K562 (cell line): ENCODE measurements at regions not wholly inside any gene's neighbourhood (a gene's known extent, or its start where the extent isn't known, plus 50 kb on each side); places are given as distances from the start of the nearest gene placed in this dataset.

Source experiments
- ATAC-seq: fragments of 200-7000 bp; cut with Tn5 transposase; 3 replicates; pipeline ENCODE4 v1.9.1; 2020; ENCODE audit warnings: moderate library complexity
- BruUV-seq: library from RNA; stranded (reverse); fragments of 400-500 nt; replicated peaks from 2 replicates; lab custom pipeline; 2021; lab: Mats Ljungman, UMichigan
- CTCF ChIA-PET: fragments of 300-600 bp; formaldehyde crosslinking; extraction: SDS; loops from one replicate; lab custom pipeline; 2021; ENCODE audit warnings: low intra/inter-chr PET ratio; lab: Yijun Ruan, JAX
- POLR2A ChIA-PET: fragments of 300-600, 350-650 bp; sonication (Branson Sonifier 250); formaldehyde crosslinking; extraction: SDS; loops from one replicate; lab custom pipeline; 2021; ENCODE audit warnings: antibody characterized with exemption, inconsistent platforms; lab: Yijun Ruan, JAX
- DNase-seq, 4 experiments: peaks; one replicate each; pipeline versions ENCODE4 v3.0.0 to v3.0.0-alpha.2; 2011 to 2018; ENCODE audit warnings: low spot score in 3 of 4, mixed read lengths in 3 of 4; ENCODE audit errors: extremely low read depth in 1 of 4
- FAIRE-seq: peaks from 2 replicates; lab custom pipeline; 2011; peaks lifted over from hg19 to GRCh38; lab: Jason Lieb, UNC
- H2AFZ ChIP-seq: 2 replicates; pipeline ENCODE4 v1.6.0; 2011; ENCODE audit warnings: low read depth, low read length, control low read depth, inconsistent platforms
- H3K27ac ChIP-seq: fragments of 200-600 bp; 3 replicates; pipeline ENCODE4 v1.8.0; 2011; ENCODE audit warnings: low read depth, mild to moderate bottlenecking, control low read depth, inconsistent platforms, low read length, moderate library complexity, mixed read lengths; ENCODE audit errors: extremely low read depth
- H3K27me3 ChIP-seq, 2 experiments: fragments of 300-600 bp in 1 of 2; 2 replicates in 1 of 2; 3 replicates in 1 of 2; pipeline versions ENCODE4 v1.6.0 to v1.8.0; 2011; ENCODE audit warnings: inconsistent platforms in 2 of 2, low read length in 2 of 2, mild to moderate bottlenecking in 1 of 2, mixed read lengths in 1 of 2, moderate library complexity in 1 of 2; ENCODE audit not compliant: control insufficient read depth in 2 of 2, insufficient read depth in 2 of 2
- H3K36me3 ChIP-seq: fragments of 300-600 bp; 3 replicates; pipeline ENCODE4 v1.8.0; 2011; ENCODE audit warnings: mild to moderate bottlenecking, low read length, inconsistent platforms; ENCODE audit not compliant: control insufficient read depth, insufficient read depth
- H3K4me1 ChIP-seq, 2 experiments: fragments of 200-600 bp in 1 of 2; replicated peaks in 1 of 2; 2 replicates in 1 of 2; 3 replicates in 1 of 2; pipeline versions ENCODE4 v1.5.1 to v1.8.0; 2011; ENCODE audit warnings: inconsistent platforms in 2 of 2, low read length in 2 of 2, mild to moderate bottlenecking in 1 of 2, mixed read lengths in 1 of 2, moderate library complexity in 1 of 2; ENCODE audit not compliant: control insufficient read depth in 2 of 2, insufficient read depth in 2 of 2
- H3K4me2 ChIP-seq: 2 replicates; pipeline ENCODE4 v1.6.1; 2011; ENCODE audit warnings: low read length, control low read depth, inconsistent platforms, mixed read lengths; ENCODE audit not compliant: insufficient read depth
- H3K4me3 ChIP-seq: fragments of 200-600 bp; sonication (generic), shearing (Covaris generic); 2 replicates; pipeline ENCODE4 v1.5.1; 2016; ENCODE audit warnings: control low read depth, inconsistent platforms
- H3K79me2 ChIP-seq: fragments of 200-600 bp; 3 replicates; pipeline ENCODE4 v1.8.0; 2011; ENCODE audit warnings: low read length, inconsistent platforms; ENCODE audit not compliant: control insufficient read depth, insufficient read depth
- H3K9ac ChIP-seq, 2 experiments: 2 replicates each; pipeline versions ENCODE4 v1.6.0 to v1.6.1; 2011; ENCODE audit warnings: low read depth in 2 of 2, low read length in 2 of 2, control low read depth in 1 of 2, inconsistent platforms in 1 of 2, mild to moderate bottlenecking in 1 of 2, mixed read lengths in 1 of 2; ENCODE audit not compliant: insufficient read depth in 1 of 2
- H3K9me1 ChIP-seq: one replicate; pipeline ENCODE4 v1.6.0; 2011; ENCODE audit warnings: inconsistent platforms, mild to moderate bottlenecking, low read length, moderate library complexity; ENCODE audit not compliant: control insufficient read depth, insufficient read depth
- H3K9me3 ChIP-seq: replicated peaks from 2 replicates; pipeline ENCODE4 v1.5.1; 2011; ENCODE audit warnings: low read depth, low read length, inconsistent platforms; ENCODE audit not compliant: control insufficient read depth, insufficient read depth
- H4K20me1 ChIP-seq: replicated peaks from 2 replicates; pipeline ENCODE4 v1.6.1; 2011; ENCODE audit warnings: low read length, inconsistent platforms, mixed read lengths; ENCODE audit not compliant: control insufficient read depth, insufficient read depth
- GABPB1 ChIP-seq: sonication (generic); formaldehyde crosslinking; IDR thresholded peaks from 2 replicates; pipeline ENCODE4 v1.8.0; 2022; ENCODE audit warnings: mild to moderate bottlenecking, missing genetic modification reagents
- NCOA4 ChIP-seq: fragments of 450-650 bp; IDR thresholded peaks from 2 replicates; pipeline ENCODE4 v1.6.1; 2018; ENCODE audit warnings: mild to moderate bottlenecking; ENCODE audit not compliant: partially characterized antibody
- RBM14 ChIP-seq: fragments of 200-400 bp; formaldehyde crosslinking; IDR thresholded peaks from 2 replicates; pipeline ENCODE4 v1.6.1; 2018; ENCODE audit warnings: low read depth, mild to moderate bottlenecking, low read length, moderate library complexity, borderline replicate concordance; ENCODE audit not compliant: insufficient read depth
- SMAD2 ChIP-seq: fragments of 150-350 bp; IDR thresholded peaks from 2 replicates; pipeline ENCODE4 v1.6.1; 2014; ENCODE audit warnings: low read depth, mild to moderate bottlenecking, low read length
- TOE1 ChIP-seq, 2 experiments: fragments of 450-650 bp in 1 of 2; sonication (generic) in 1 of 2; formaldehyde crosslinking in 1 of 2; IDR thresholded peaks; 2 replicates each; pipeline versions ENCODE4 v1.7.1 to v1.8.0; 2016 to 2022; ENCODE audit warnings: borderline replicate concordance in 2 of 2, mild to moderate bottlenecking in 2 of 2, antibody characterized with exemption in 1 of 2, inconsistent platforms in 1 of 2, low read depth in 1 of 2, missing genetic modification reagents in 1 of 2, moderate library complexity in 1 of 2
- ZFP91 ChIP-seq: sonication (generic); formaldehyde crosslinking; IDR thresholded peaks from 2 replicates; pipeline ENCODE4 v1.8.0; 2022; ENCODE audit warnings: mild to moderate bottlenecking, missing genetic modification reagents
- ZNF431 ChIP-seq: sonication (generic); formaldehyde crosslinking; IDR thresholded peaks from 2 replicates; pipeline ENCODE4 v1.8.0; 2022; ENCODE audit warnings: mild to moderate bottlenecking, missing genetic modification reagents
- WGBS: fragments of 100-300 bp; shearing (Covaris generic); methylation state at CpG from one replicate; pipeline ENCODE4 v1.1.6; 2016; ENCODE audit warnings: low coverage, mixed read lengths; ENCODE audit not compliant: insufficient coverage; ENCODE audit errors: missing lambda C conversion rate; 5-methylcytosine and 5-hydroxymethylcytosine counted together
- in situ Hi-C: fragments of 300-500 bp; cut with MboI; formaldehyde crosslinking; loops from 4 replicates; pipeline ENCODE4 v1.15.0; 2018; ENCODE audit warnings: inconsistent platforms, mixed read lengths
- intact Hi-C: fragments of 100-400 bp; cut with micrococcal nuclease; formaldehyde crosslinking; loops from 2 replicates; pipeline ENCODE4 v1.14.2; 2022
- TF ChIP-seq, protein P1 (sequence below): fragments of 450-650 bp; IDR thresholded peaks from 2 replicates; pipeline ENCODE4 v1.6.1; 2014; ENCODE audit warnings: low read depth, mild to moderate bottlenecking, moderate library complexity, borderline replicate concordance
- TF ChIP-seq, protein P2 (sequence below): fragments of 450-650 bp; IDR thresholded peaks from 2 replicates; pipeline ENCODE4 v1.6.1; 2018; ENCODE audit not compliant: partially characterized antibody

DNA sequence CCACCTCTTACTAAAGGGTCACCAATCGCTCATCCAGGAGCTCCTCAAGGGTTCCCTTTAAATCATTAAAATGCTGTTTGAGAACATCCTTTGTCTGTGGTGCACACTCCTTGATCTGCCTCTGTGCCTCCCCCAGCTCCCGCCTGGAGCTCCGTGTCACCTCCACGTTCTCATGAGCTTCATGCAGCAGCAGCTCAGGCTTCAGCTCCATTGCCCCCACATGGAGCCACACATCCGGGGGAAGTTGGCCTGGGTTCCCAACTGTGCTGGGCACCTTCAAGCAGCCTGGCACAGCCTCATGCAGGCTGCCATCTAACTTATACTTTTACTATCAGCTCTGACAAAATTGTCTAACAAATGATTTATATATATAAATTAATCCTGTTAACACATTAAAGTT, 585.8 kb upstream of the FAM174A start:
- no peaks in the 10 kb centered on the region for H3K9me3 ChIP-seq
- in situ Hi-C loops (no loop called here), intact Hi-C loops (no loop called here)
- ChIA-PET CTCF (no interaction called here), POLR2A (no interaction called here)
- no peak overlapping the region for H2AFZ ChIP-seq
- ATAC-seq = no peak
- H3K27ac ChIP-seq = no peak overlapping the region
- no peak overlapping the region for H3K9ac ChIP-seq
- H3K4me3 ChIP-seq = no peak overlapping the region
- no peak for FAIRE-seq
- no peaks in the 10 kb centered on the region for H3K27me3 ChIP-seq
- no peaks in the 10 kb centered on the region for H3K9me1 ChIP-seq
- H3K36me3 ChIP-seq = no peaks in the 10 kb centered on the region
- DNase-seq = no peak
- H4K20me1 ChIP-seq = no peaks in the 10 kb centered on the region
- H3K79me2 ChIP-seq = no peaks in the 10 kb centered on the region
- no peaks in the 10 kb centered on the region for H3K4me1 ChIP-seq
- no peak overlapping the region for H3K4me2 ChIP-seq
- no TSS peak for BruUV-seq
- 0% methylated on average over 4 of the region's 5 CpGs for WGBS
- TF ChIP-seq NCOA4 (no peak), TOE1 (IDR thresholded peaks at IDR 0.05; ENCODE audit: borderline replicate concordance) (no peak), TOE1 (CRISPR knock-in tag; IDR thresholded peaks at IDR 0.05; ENCODE audit: borderline replicate concordance, low read depth) (no peak)

GRCh38 chr5:99948850-99949249, 586.3 kb upstream of the FAM174A start:
- Histone ChIP-seq H3K4me3 (no peak overlapping the region), H3K27me3 (no peaks in the 10 kb centered on the region), H3K9me3 (no peaks in the 10 kb centered on the region), H3K9me1 (no peaks in the 10 kb centered on the region), H2AFZ (no peak overlapping the region), H3K79me2 (no peaks in the 10 kb centered on the region), H4K20me1 (no peaks in the 10 kb centered on the region), H3K4me1 (no peaks in the 10 kb centered on the region), H3K36me3 (no peaks in the 10 kb centered on the region), H3K4me2 (no peak overlapping the region), H3K27ac (no peak overlapping the region), H3K9ac (no peak overlapping the region)
- ATAC-seq (no peak), DNase-seq (no peak), FAIRE-seq (no peak)
- POLR2A ChIA-PET = no interaction called here
- CTCF ChIA-PET = no interaction called here
- 0% methylated on average over 2 of the region's 2 CpGs for WGBS
- BruUV-seq = no TSS peak
- in situ Hi-C loops = no loop called here
- intact Hi-C loops = no loop called here
- TF ChIP-seq GABPB1 (CRISPR knock-in tag) (no peak), ZFP91 (CRISPR knock-in tag) (no peak), ZNF431 (CRISPR knock-in tag) (no peak), RBM14 (no peak), SMAD2 (no peak)
- TF ChIP-seq, protein P1, sequence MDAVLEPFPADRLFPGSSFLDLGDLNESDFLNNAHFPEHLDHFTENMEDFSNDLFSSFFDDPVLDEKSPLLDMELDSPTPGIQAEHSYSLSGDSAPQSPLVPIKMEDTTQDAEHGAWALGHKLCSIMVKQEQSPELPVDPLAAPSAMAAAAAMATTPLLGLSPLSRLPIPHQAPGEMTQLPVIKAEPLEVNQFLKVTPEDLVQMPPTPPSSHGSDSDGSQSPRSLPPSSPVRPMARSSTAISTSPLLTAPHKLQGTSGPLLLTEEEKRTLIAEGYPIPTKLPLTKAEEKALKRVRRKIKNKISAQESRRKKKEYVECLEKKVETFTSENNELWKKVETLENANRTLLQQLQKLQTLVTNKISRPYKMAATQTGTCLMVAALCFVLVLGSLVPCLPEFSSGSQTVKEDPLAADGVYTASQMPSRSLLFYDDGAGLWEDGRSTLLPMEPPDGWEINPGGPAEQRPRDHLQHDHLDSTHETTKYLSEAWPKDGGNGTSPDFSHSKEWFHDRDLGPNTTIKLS = no peak
- TF ChIP-seq, protein P2, sequence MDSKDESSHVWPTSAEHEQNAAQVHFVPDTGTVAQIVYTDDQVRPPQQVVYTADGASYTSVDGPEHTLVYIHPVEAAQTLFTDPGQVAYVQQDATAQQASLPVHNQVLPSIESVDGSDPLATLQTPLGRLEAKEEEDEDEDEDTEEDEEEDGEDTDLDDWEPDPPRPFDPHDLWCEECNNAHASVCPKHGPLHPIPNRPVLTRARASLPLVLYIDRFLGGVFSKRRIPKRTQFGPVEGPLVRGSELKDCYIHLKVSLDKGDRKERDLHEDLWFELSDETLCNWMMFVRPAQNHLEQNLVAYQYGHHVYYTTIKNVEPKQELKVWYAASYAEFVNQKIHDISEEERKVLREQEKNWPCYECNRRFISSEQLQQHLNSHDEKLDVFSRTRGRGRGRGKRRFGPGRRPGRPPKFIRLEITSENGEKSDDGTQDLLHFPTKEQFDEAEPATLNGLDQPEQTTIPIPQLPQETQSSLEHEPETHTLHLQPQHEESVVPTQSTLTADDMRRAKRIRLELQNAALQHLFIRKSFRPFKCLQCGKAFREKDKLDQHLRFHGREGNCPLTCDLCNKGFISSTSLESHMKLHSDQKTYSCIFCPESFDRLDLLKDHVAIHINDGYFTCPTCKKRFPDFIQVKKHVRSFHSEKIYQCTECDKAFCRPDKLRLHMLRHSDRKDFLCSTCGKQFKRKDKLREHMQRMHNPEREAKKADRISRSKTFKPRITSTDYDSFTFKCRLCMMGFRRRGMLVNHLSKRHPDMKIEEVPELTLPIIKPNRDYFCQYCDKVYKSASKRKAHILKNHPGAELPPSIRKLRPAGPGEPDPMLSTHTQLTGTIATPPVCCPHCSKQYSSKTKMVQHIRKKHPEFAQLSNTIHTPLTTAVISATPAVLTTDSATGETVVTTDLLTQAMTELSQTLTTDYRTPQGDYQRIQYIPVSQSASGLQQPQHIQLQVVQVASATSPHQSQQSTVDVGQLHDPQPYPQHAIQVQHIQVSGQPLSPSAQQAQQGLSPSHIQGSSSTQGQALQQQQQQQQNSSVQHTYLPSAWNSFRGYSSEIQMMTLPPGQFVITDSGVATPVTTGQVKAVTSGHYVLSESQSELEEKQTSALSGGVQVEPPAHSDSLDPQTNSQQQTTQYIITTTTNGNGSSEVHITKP = no peak
